Hippocampal formation (tissue), 2 donors: ENCODE measurements at regions not wholly inside any gene's neighbourhood (a gene's known extent, or its start where the extent isn't known, plus 50 kb on each side); places are given as distances from the start of the nearest gene placed in this dataset.

Experiments
- DNase-seq, 2 donors: peaks; one replicate each; lab custom pipeline; 2025; lab: John Stamatoyannopoulos, UW

DNA sequence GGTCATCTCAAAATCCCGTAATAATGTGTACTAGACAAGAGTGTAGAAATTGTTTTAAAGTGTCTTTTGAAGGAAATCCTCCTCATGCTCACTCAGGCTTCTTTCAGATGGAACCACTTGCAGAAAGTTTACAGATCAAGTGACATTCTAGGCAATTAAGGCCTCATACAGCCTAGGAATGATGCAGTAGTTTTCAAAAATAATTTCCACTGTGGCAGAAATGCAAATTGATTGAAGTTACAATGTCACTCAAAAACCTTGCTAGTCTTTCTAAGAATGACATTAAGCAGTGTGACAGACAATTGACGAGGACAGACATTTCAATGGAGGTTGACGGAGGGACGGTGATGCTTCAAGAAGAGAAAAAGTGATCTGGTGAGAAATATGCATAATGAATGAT, 53.5 kb upstream of the CDH8 start:
- DNase-seq = no peak

DNA sequence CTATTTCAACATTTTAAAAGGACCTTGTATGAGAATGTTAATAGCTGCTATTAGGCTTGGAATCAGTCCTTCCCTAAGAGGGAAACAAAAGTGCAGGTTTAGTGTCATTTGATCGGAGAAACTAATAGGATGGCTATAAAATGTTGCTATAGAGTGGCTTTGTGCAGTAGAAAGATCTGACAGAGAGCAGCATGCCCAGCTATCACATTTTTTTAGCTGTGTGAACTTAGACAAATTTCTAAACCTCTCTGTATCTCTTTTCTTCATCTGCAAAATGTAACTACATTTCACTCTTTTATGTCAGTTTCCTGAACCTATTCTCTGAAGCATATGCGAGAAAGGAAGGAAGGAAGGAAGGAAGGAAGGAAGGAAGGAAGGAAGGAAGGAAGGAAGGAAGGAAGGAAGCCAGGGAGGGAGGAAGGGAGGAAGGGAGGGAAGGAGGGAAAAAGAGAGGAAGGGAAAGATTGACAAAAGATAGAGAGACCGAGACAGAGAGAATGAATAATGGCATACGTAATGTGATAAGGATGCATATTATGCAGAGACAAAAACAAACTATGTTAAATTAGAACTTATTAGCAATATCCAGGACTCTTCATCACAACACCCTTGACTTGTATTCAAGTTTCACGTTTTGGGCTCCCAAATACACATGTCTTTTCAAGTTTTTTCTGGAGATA, 52.6 kb upstream of the CDH8 start:
- DNase-seq = no peak
